ENCODE measurements at regions not wholly inside any gene's neighbourhood (a gene's known extent, or its start where the extent isn't known, plus 50 kb on each side); places are given as distances from the start of the nearest gene placed in this dataset.

GRCh38 chr19:32165750-32166149 is 179.7 kb upstream of the ZNF507 start:
- Histone ChIP-seq H3K4me3 (ENCODE audit: low read length) (no peak overlapping the region), H3K27me3 (ENCODE audit: control insufficient read depth, insufficient read depth, low read length) (no peaks in the 10 kb centered on the region)

GRCh38 chr19:32166238-32166637 is 179.2 kb upstream of the ZNF507 start:
- Histone ChIP-seq H3K36me3 (ENCODE audit: control insufficient read depth, low read depth, low read length) (no peaks in the 10 kb centered on the region), H3K4me1 (ENCODE audit: control insufficient read depth, low read depth, low read length) (no peaks in the 10 kb centered on the region), H3K4me3 (ENCODE audit: low read length) (no peak overlapping the region), H3K9ac (ENCODE audit: low read length) (no peak overlapping the region), H3K9me3 (ENCODE audit: control insufficient read depth, low read depth, low read length) (no peaks in the 10 kb centered on the region), H3K27me3 (ENCODE audit: control insufficient read depth, insufficient read depth, low read length) (no peaks in the 10 kb centered on the region), H3K27ac (ENCODE audit: low read length) (no peak overlapping the region)

More at GRCh38 chr19:32165750-32166149, 179.7 kb upstream of the ZNF507 start:
- Histone ChIP-seq H3K9ac (ENCODE audit: low read length) (no peak overlapping the region), H3K36me3 (ENCODE audit: control insufficient read depth, low read depth, low read length) (no peaks in the 10 kb centered on the region), H3K9me3 (ENCODE audit: control insufficient read depth, low read depth, low read length) (no peaks in the 10 kb centered on the region), H3K4me1 (ENCODE audit: control insufficient read depth, low read depth, low read length) (no peaks in the 10 kb centered on the region), H3K27ac (ENCODE audit: low read length) (no peak overlapping the region)

GRCh38 chr19:32168111-32168510 is 177.3 kb upstream of the ZNF507 start:
- Histone ChIP-seq H3K4me1 (ENCODE audit: control insufficient read depth, low read depth, low read length) (peaks cover 3% of the 10 kb centered on the region), H3K9me3 (ENCODE audit: control insufficient read depth, low read depth, low read length) (no peaks in the 10 kb centered on the region), H3K27me3 (ENCODE audit: control insufficient read depth, insufficient read depth, low read length) (no peaks in the 10 kb centered on the region), H3K36me3 (ENCODE audit: control insufficient read depth, low read depth, low read length) (no peaks in the 10 kb centered on the region), H3K4me3 (ENCODE audit: low read length) (no peak overlapping the region), H3K9ac (ENCODE audit: low read length) (no peak overlapping the region), H3K27ac (ENCODE audit: low read length) (no peak overlapping the region)

GRCh38 chr19:32168606-32169005 is 176.8 kb upstream of the ZNF507 start:
- H3K27me3 ChIP-seq (ENCODE audit: control insufficient read depth, insufficient read depth, low read length) = no peaks in the 10 kb centered on the region
- peaks cover 3% of the 10 kb centered on the region for H3K4me1 ChIP-seq (ENCODE audit: control insufficient read depth, low read depth, low read length)
- H3K9ac ChIP-seq (ENCODE audit: low read length) = no peak overlapping the region
- H3K9me3 ChIP-seq (ENCODE audit: control insufficient read depth, low read depth, low read length) = no peaks in the 10 kb centered on the region
- no peak overlapping the region for H3K27ac ChIP-seq (ENCODE audit: low read length)
- no peaks in the 10 kb centered on the region for H3K36me3 ChIP-seq (ENCODE audit: control insufficient read depth, low read depth, low read length)
- no peak overlapping the region for H3K4me3 ChIP-seq (ENCODE audit: low read length)

- Histone ChIP-seq H3K27me3 (ENCODE audit: control insufficient read depth, insufficient read depth, low read length) (no peaks in the 10 kb centered on the region), H3K36me3 (ENCODE audit: control insufficient read depth, low read depth, low read length) (no peaks in the 10 kb centered on the region), H3K27ac (ENCODE audit: low read length) (no peak overlapping the region), H3K9ac (ENCODE audit: low read length) (no peak overlapping the region), H3K9me3 (ENCODE audit: control insufficient read depth, low read depth, low read length) (no peaks in the 10 kb centered on the region), H3K4me1 (ENCODE audit: control insufficient read depth, low read depth, low read length) (peaks cover 3% of the 10 kb centered on the region), H3K4me3 (ENCODE audit: low read length) (no peak overlapping the region)
Observed at GRCh38 chr19:32171719-32172151, 173.7 kb upstream of the ZNF507 start.

GRCh38 chr19:32172566-32173160 is 172.7 kb upstream of the ZNF507 start:
- Histone ChIP-seq H3K36me3 (ENCODE audit: control insufficient read depth, low read depth, low read length) (no peaks in the 10 kb centered on the region), H3K27me3 (ENCODE audit: control insufficient read depth, insufficient read depth, low read length) (no peaks in the 10 kb centered on the region), H3K27ac (ENCODE audit: low read length) (no peak overlapping the region), H3K4me3 (ENCODE audit: low read length) (no peak overlapping the region), H3K9ac (ENCODE audit: low read length) (no peak overlapping the region), H3K9me3 (ENCODE audit: control insufficient read depth, low read depth, low read length) (no peaks in the 10 kb centered on the region), H3K4me1 (ENCODE audit: control insufficient read depth, low read depth, low read length) (peaks cover 3% of the 10 kb centered on the region)

- no peak overlapping the region for H3K4me3 ChIP-seq (ENCODE audit: low read length)
- no peaks in the 10 kb centered on the region for H3K27me3 ChIP-seq (ENCODE audit: control insufficient read depth, insufficient read depth, low read length)
- H3K9ac ChIP-seq (ENCODE audit: low read length) = no peak overlapping the region
- H3K36me3 ChIP-seq (ENCODE audit: control insufficient read depth, low read depth, low read length) = no peaks in the 10 kb centered on the region
- peaks cover 3% of the 10 kb centered on the region for H3K4me1 ChIP-seq (ENCODE audit: control insufficient read depth, low read depth, low read length)
- H3K27ac ChIP-seq (ENCODE audit: low read length) = no peak overlapping the region
- H3K9me3 ChIP-seq (ENCODE audit: control insufficient read depth, low read depth, low read length) = no peaks in the 10 kb centered on the region
Observed at GRCh38 chr19:32173836-32174235, 171.6 kb upstream of the ZNF507 start.

GRCh38 chr19:32174386-32175113 is 170.9 kb upstream of the ZNF507 start:
- Histone ChIP-seq H3K4me1 (ENCODE audit: control insufficient read depth, low read depth, low read length) (peaks cover 3% of the 10 kb centered on the region), H3K36me3 (ENCODE audit: control insufficient read depth, low read depth, low read length) (no peaks in the 10 kb centered on the region), H3K9me3 (ENCODE audit: control insufficient read depth, low read depth, low read length) (no peaks in the 10 kb centered on the region), H3K27ac (ENCODE audit: low read length) (no peak overlapping the region), H3K9ac (ENCODE audit: low read length) (no peak overlapping the region), H3K27me3 (ENCODE audit: control insufficient read depth, insufficient read depth, low read length) (no peaks in the 10 kb centered on the region), H3K4me3 (ENCODE audit: low read length) (no peak overlapping the region)

GRCh38 chr19:32176591-32176990 is 168.8 kb upstream of the ZNF507 start:
- Histone ChIP-seq H3K27ac (ENCODE audit: low read length) (no peak overlapping the region), H3K9ac (ENCODE audit: low read length) (no peak overlapping the region), H3K4me3 (ENCODE audit: low read length) (no peak overlapping the region), H3K9me3 (ENCODE audit: control insufficient read depth, low read depth, low read length) (no peaks in the 10 kb centered on the region), H3K36me3 (ENCODE audit: control insufficient read depth, low read depth, low read length) (no peaks in the 10 kb centered on the region), H3K4me1 (ENCODE audit: control insufficient read depth, low read depth, low read length) (peaks cover 3% of the 10 kb centered on the region), H3K27me3 (ENCODE audit: control insufficient read depth, insufficient read depth, low read length) (no peaks in the 10 kb centered on the region)

GRCh38 chr19:32177686-32178085 is 167.7 kb upstream of the ZNF507 start:
- H3K9ac ChIP-seq (ENCODE audit: low read length) = no peak overlapping the region
- peaks cover under 1% of the 10 kb centered on the region for H3K4me1 ChIP-seq (ENCODE audit: control insufficient read depth, low read depth, low read length)
- no peaks in the 10 kb centered on the region for H3K36me3 ChIP-seq (ENCODE audit: control insufficient read depth, low read depth, low read length)
- no peak overlapping the region for H3K4me3 ChIP-seq (ENCODE audit: low read length)
- no peak overlapping the region for H3K27ac ChIP-seq (ENCODE audit: low read length)
- H3K27me3 ChIP-seq (ENCODE audit: control insufficient read depth, insufficient read depth, low read length) = no peaks in the 10 kb centered on the region
- no peaks in the 10 kb centered on the region for H3K9me3 ChIP-seq (ENCODE audit: control insufficient read depth, low read depth, low read length)

- no peak overlapping the region for H3K4me3 ChIP-seq (ENCODE audit: low read length)
- no peak overlapping the region for H3K27ac ChIP-seq (ENCODE audit: low read length)
- H3K9ac ChIP-seq (ENCODE audit: low read length) = no peak overlapping the region
- no peaks in the 10 kb centered on the region for H3K36me3 ChIP-seq (ENCODE audit: control insufficient read depth, low read depth, low read length)
- no peaks in the 10 kb centered on the region for H3K27me3 ChIP-seq (ENCODE audit: control insufficient read depth, insufficient read depth, low read length)
- no peaks in the 10 kb centered on the region for H3K4me1 ChIP-seq (ENCODE audit: control insufficient read depth, low read depth, low read length)
- H3K9me3 ChIP-seq (ENCODE audit: control insufficient read depth, low read depth, low read length) = no peaks in the 10 kb centered on the region
Observed at GRCh38 chr19:32178401-32178800, 167.0 kb upstream of the ZNF507 start.

- Histone ChIP-seq H3K4me1 (ENCODE audit: control insufficient read depth, low read depth, low read length) (no peaks in the 10 kb centered on the region), H3K27me3 (ENCODE audit: control insufficient read depth, insufficient read depth, low read length) (no peaks in the 10 kb centered on the region), H3K9ac (ENCODE audit: low read length) (no peak overlapping the region), H3K4me3 (ENCODE audit: low read length) (no peak overlapping the region), H3K27ac (ENCODE audit: low read length) (no peak overlapping the region), H3K36me3 (ENCODE audit: control insufficient read depth, low read depth, low read length) (no peaks in the 10 kb centered on the region), H3K9me3 (ENCODE audit: control insufficient read depth, low read depth, low read length) (no peaks in the 10 kb centered on the region)
Observed at GRCh38 chr19:32178956-32179355, 166.5 kb upstream of the ZNF507 start.
